ENCODE measurements at regions not wholly inside any gene's neighbourhood (a gene's known extent, or its start where the extent isn't known, plus 50 kb on each side); places are given as distances from the start of the nearest gene placed in this dataset.

DNA sequence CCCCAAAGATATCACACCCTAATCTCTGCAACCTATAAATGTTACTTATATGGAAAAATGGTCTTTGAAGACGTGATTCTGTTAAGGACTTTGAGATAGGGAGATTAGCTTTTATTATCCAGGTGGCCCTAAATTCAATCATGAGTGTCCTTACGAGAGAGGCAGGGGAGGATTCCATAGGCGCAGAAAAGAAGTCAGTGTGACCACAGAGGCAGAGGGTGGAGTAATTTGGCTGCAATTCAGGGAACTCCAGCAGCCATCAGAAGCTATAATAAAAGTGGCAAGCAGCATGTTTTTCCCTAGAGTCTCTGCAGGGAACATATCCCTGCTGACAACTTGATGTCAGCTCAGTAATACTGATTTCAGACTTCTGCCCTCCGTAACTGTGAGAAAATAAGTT is 315.2 kb upstream of the ROBO2 start:
- no peak for DNase-seq

DNA sequence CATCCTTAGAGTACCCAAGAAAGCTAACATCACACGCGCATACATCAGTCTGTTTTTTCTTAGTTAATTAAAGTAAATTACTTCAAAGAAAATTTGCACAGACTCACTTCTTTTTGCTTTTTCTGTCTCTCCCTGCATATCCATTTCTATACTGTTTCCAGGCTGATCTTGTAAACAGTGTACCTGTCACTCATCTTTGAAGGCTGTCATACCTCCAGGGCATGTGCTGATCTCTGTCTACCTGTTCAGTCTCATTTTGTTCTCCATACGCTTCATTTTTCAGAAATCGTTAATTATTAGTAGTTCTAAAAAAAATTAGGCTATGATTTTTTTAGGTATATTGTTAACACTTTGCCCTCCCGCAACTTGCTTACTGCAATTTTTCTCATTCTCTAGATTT is 313.9 kb upstream of the ROBO2 start:
- no peak for DNase-seq

DNA sequence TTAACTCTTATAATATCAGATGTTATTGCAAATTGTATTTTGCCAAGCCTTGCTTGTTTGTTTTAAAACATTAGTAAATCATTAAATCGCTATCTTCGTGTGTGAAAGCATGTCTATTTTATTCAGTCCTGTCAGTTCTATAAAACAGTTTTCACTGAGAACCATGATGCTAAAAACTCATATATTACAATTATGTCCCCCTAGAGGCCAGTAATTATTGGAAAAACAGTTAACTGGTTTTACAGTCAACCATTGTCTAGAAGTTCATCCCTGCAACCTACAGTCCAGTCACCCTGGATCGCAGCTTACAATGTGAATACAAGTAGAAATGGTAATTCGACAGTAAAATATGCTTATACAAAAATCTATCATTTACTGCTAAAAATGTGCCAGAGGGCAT is 311.5 kb upstream of the ROBO2 start:
- no peak for DNase-seq

GRCh38 chr3:76731471-76731870 is 308.4 kb upstream of the ROBO2 start:
- DNase-seq, result no peak

DNA sequence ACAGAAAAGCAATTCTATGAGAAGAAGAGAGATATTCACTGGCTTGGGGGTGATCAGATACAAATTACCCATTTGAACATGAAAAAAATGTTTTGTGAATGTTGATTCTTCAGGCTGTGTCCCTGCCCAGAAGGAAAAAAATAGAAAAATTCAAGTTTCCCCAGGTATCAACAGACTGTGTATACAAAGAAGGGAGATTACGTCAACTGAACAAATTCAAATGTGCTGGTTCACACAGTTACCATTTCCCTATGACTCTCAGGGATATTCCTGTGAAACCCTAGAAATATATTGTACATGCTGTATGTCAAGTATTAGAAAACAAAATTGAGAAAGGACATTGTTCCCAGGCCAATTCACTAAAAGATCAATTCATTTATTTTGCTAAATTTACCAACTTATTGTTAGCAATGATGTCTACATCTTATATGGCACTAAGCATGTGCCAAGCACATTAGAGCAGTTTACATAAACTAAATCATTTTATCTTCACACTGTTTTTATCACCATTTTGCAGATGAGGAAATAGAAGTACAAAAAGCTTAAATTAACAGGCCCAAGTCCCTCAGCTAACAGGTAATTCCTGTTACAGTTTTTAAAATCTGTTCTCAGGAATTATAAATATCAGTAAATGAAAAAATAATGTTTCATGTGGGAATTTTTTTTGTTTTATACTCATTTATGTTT is 306.7 kb upstream of the ROBO2 start:
- DNase-seq, result no peak

GRCh38 chr3:76735152-76735551 is 304.7 kb upstream of the ROBO2 start:
- DNase-seq, result no peak

DNA sequence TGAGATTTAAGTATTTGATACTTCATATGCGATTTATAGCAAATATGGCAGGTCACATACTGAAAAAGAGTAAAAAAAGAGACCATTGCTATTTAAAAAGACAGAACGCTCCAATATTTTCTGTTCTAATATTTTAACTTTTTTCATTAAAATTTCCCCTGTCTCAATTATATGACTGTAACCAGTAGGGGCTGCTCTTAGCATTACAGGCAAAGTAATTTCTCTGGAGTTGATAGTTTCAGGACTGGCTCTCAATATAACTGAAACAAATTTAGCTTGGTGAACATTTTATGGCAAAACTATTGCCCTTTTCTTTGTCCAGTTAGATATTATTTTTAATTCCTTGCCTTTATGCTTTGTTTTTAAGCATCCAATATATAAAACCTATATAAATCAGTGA is 286.3 kb upstream of the ROBO2 start:
- DNase-seq, result no peak

DNA sequence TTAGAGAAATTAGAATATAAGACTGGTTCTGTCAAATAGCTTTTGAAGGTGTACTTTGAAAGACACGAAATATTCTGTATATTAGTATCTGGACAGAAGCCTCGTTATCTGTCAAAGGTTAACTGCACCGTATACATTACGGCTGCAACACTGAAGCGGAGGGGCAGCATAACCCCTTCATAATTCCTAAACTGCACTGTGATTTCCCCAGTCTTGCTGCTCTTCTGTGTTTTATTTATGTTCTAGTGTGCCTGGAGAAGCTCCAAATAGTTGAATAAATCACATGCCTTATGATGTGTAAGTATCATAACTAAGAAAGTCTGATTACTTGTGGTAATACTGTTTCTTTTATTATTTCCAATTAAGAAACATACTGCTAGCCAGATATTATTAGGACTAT is 285.7 kb upstream of the ROBO2 start:
- DNase-seq, result no peak

DNA sequence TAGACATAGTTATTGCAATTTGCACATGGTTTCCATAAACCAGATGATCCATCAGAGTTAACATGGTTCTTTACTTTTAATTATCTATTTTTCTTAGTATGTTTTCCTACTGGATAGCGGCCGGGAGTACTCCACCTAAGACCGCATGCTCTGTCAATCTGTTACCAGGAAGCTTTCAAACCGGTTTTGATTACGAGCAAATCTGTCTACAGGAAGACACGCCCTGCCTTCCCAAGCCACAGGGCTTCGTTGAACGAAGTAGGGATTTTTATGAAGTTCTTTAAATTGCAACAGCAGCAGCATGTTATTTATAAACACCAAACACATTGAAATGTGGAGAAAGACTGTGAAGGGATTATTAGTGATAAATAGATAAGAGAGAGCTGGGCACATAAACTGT is 283.3 kb upstream of the ROBO2 start:
- DNase-seq, result no peak

DNA sequence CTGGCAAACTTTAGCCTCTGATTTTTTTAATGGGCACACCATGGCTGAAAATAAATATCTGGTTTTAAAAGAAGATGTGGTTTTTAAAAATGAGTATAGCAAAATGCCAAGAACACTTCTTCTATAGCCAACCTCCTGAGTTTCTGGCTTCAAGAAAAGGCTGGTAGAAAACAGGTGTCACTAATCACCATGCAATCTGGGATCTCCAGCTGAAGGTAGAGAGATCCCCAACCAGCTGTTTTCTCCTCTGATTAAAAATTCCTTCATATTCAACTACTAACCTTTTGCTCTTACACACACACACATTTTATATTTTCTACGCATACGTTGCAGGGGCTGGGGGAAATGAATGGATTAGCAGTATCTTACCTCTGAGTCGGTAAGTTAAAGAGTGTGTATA is 279.6 kb upstream of the ROBO2 start:
- DNase-seq, result no peak

DNA sequence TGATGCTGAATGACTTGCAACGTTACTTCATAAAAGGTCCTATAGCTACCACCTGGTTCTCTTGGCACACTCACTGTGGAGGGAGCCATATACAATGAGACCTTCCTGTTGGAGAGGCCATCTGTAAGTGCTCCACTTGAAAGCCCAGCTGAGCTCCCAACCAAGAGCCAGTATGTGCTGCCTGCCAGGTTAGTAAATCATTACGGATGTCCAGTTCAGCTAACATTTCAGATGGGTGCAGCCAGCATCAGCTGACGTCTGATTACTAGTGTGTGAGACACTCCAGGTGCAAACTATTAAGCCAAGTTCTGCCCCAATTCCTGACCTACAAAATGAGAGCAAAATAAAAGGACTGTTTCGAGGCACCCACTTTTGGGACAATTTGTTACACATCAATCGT is 274.4 kb upstream of the ROBO2 start:
- DNase-seq, result no peak

- no peak for DNase-seq
Measured at GRCh38 chr3:76768912-76769311, 271.0 kb upstream of the ROBO2 start.

GRCh38 chr3:76776927-76777326 is 263.0 kb upstream of the ROBO2 start:
- no peak for DNase-seq

DNA sequence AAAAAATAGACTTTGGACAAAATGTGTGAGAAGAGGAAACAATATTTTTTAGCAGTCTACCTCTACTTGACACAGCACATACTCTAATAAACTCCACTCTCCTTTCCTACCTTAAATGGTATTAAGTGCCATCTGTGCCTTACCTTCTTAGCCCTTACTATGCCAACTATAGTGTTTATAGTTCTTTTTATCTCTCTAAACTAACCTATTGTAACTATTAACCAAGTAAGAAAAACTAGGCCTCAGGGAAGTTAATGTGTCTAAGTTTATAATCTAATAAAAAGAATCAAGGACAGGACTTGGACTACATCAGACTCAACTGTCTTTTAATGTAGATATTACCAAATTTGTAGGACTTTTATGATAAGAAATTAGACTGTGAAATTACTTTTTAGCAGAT is 251.7 kb upstream of the ROBO2 start:
- no peak for DNase-seq

- DNase-seq, result no peak
Measured at GRCh38 chr3:76789237-76789636, 250.7 kb upstream of the ROBO2 start.

- DNase-seq, result no peak
Measured at GRCh38 chr3:76811418-76811817, 228.5 kb upstream of the ROBO2 start.

- no peak for DNase-seq
Measured at GRCh38 chr3:76812649-76813242, 227.2 kb upstream of the ROBO2 start.

- DNase-seq, result no peak
Measured at GRCh38 chr3:76815561-76815960, 224.3 kb upstream of the ROBO2 start.

DNA sequence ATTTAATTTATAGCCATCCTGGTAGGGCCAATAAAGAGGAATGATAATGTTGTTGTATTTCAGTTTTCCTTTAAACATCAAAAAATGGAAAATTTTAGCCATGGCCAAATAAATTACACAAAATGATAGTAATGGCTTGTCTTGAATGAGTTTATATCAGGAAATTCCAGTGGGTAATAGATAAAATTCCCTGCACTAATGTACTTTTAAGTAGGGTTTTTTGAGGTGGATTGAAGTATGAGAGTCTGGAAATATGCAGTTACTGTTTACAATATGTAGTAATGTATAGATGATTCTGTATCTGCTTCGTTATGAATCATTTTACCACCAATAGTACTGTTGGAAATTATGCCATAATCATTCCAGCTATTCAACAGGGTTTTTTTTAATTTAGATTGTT is 219.4 kb upstream of the ROBO2 start:
- DNase-seq, result no peak

GRCh38 chr3:76824658-76825240 is 215.2 kb upstream of the ROBO2 start:
- DNase-seq, result no peak

GRCh38 chr3:76826861-76827260 is 213.0 kb upstream of the ROBO2 start:
- DNase-seq, result no peak

DNA sequence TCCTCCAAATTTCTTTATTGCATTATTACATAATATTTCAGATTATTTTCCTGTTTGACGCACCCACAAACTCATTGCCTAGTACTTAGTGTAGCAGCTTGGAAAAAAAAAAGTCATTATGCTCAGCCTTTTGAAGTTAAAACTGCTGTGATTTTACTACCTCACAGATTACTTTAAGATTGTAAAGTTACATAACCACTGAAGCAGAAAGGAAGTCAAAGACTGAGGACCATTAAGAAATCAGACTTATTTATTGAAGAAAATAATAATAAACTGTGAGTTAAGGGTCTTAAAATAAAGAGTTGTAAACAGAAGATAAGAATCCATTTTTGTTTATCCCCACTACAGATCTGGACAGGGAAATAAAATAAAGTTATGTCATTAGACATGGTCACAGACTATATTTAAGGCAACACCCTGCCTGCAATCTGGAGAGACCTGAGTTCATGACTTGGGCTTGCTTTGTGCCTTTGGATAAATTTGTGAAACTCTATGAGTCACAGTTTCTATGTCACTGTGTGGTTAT is 212.1 kb upstream of the ROBO2 start:
- DNase-seq, result no peak

GRCh38 chr3:76834657-76835056 is 205.2 kb upstream of the ROBO2 start:
- DNase-seq, result no peak

DNA sequence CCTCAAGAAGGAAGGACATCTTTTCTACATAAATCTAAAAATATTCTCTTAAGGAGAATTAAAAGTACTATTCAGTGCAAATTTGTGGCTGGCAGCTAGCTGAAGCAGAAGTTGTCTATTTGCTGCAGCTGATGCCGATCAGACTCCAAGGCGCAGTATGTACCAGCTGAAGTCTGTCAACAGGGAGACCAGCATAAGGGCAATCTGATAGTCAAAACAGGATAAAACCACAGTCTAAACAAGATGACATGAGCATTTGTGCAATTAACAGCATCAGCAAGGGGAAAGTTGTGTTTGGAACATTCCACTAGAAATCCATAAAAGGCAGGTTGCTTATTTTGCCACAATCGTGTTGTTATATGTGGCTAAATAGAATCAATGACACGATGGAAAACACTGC is 198.2 kb upstream of the ROBO2 start:
- DNase-seq, result no peak

GRCh38 chr3:76842216-76842615 is 197.7 kb upstream of the ROBO2 start:
- no peak for DNase-seq

Measured in DMS79 treated with DMSO at 0.1 percent for 48 hours (cell line).